ENCODE measurements at regions not wholly inside any gene's neighbourhood (a gene's known extent, or its start where the extent isn't known, plus 50 kb on each side); places are given as distances from the start of the nearest gene placed in this dataset.

- H2AFZ ChIP-seq (ENCODE audit: low read length, unreplicated experiment), result no peak overlapping the region
- H3K4me3 ChIP-seq (ENCODE audit: low read depth, low read length), result no peak overlapping the region
- H3K79me2 ChIP-seq (ENCODE audit: control insufficient read depth, insufficient read depth, low read length, unreplicated experiment), result no peaks in the 10 kb centered on the region
- no peaks in the 10 kb centered on the region for H3K36me3 ChIP-seq (ENCODE audit: insufficient read depth, low read length)
- peaks cover 5% of the 10 kb centered on the region for H3K4me1 ChIP-seq (ENCODE audit: control insufficient read depth, insufficient read depth, low read length, unreplicated experiment)
- no peaks in the 10 kb centered on the region for H3K27me3 ChIP-seq (ENCODE audit: insufficient read depth, low read length)
- no peak overlapping the region for H3K27ac ChIP-seq (ENCODE audit: low read depth, low read length)
These were observed 113.8 kb upstream of the DLX2 start for GRCh38 chr2:172216477-172216876.

- no peaks in the 10 kb centered on the region for H3K27me3 ChIP-seq (ENCODE audit: insufficient read depth, low read length)
- H3K79me2 ChIP-seq (ENCODE audit: control insufficient read depth, insufficient read depth, low read length, unreplicated experiment), result no peaks in the 10 kb centered on the region
- H3K36me3 ChIP-seq (ENCODE audit: insufficient read depth, low read length), result no peaks in the 10 kb centered on the region
- no peaks in the 10 kb centered on the region for H3K4me1 ChIP-seq (ENCODE audit: control insufficient read depth, insufficient read depth, low read length, unreplicated experiment)
- no peak overlapping the region for H3K27ac ChIP-seq (ENCODE audit: low read depth, low read length)
- H3K4me3 ChIP-seq (ENCODE audit: low read depth, low read length), result no peak overlapping the region
- H2AFZ ChIP-seq (ENCODE audit: low read length, unreplicated experiment), result no peak overlapping the region
These were observed 116.5 kb upstream of the DLX2 start for GRCh38 chr2:172219201-172219600.

GRCh38 chr2:172220121-172220520, 117.4 kb upstream of the DLX2 start:
- Histone ChIP-seq H3K27ac (ENCODE audit: low read depth, low read length) (no peak overlapping the region), H3K27me3 (ENCODE audit: insufficient read depth, low read length) (no peaks in the 10 kb centered on the region), H3K4me1 (ENCODE audit: control insufficient read depth, insufficient read depth, low read length, unreplicated experiment) (no peaks in the 10 kb centered on the region), H3K79me2 (ENCODE audit: control insufficient read depth, insufficient read depth, low read length, unreplicated experiment) (no peaks in the 10 kb centered on the region), H2AFZ (ENCODE audit: low read length, unreplicated experiment) (no peak overlapping the region), H3K36me3 (ENCODE audit: insufficient read depth, low read length) (no peaks in the 10 kb centered on the region), H3K4me3 (ENCODE audit: low read depth, low read length) (no peak overlapping the region)

- Histone ChIP-seq H3K27me3 (ENCODE audit: insufficient read depth, low read length) (no peaks in the 10 kb centered on the region), H3K79me2 (ENCODE audit: control insufficient read depth, insufficient read depth, low read length, unreplicated experiment) (no peaks in the 10 kb centered on the region), H2AFZ (ENCODE audit: low read length, unreplicated experiment) (peak overlapping the region; percentile 32), H3K36me3 (ENCODE audit: insufficient read depth, low read length) (no peaks in the 10 kb centered on the region), H3K4me3 (ENCODE audit: low read depth, low read length) (no peak overlapping the region), H3K27ac (ENCODE audit: low read depth, low read length) (no peak overlapping the region), H3K4me1 (ENCODE audit: control insufficient read depth, insufficient read depth, low read length, unreplicated experiment) (no peaks in the 10 kb centered on the region)
These were observed 120.9 kb upstream of the DLX2 start for GRCh38 chr2:172223601-172224054.

GRCh38 chr2:172225786-172226185, 123.1 kb upstream of the DLX2 start:
- Histone ChIP-seq H3K79me2 (ENCODE audit: control insufficient read depth, insufficient read depth, low read length, unreplicated experiment) (no peaks in the 10 kb centered on the region), H2AFZ (ENCODE audit: low read length, unreplicated experiment) (no peak overlapping the region), H3K27ac (ENCODE audit: low read depth, low read length) (no peak overlapping the region), H3K4me3 (ENCODE audit: low read depth, low read length) (no peak overlapping the region), H3K4me1 (ENCODE audit: control insufficient read depth, insufficient read depth, low read length, unreplicated experiment) (no peaks in the 10 kb centered on the region), H3K27me3 (ENCODE audit: insufficient read depth, low read length) (no peaks in the 10 kb centered on the region), H3K36me3 (ENCODE audit: insufficient read depth, low read length) (no peaks in the 10 kb centered on the region)

GRCh38 chr2:172226244-172227061, 123.8 kb upstream of the DLX2 start:
- Histone ChIP-seq H3K36me3 (ENCODE audit: insufficient read depth, low read length) (no peaks in the 10 kb centered on the region), H3K27ac (ENCODE audit: low read depth, low read length) (no peak overlapping the region), H3K4me1 (ENCODE audit: control insufficient read depth, insufficient read depth, low read length, unreplicated experiment) (peaks cover under 1% of the 10 kb centered on the region), H3K4me3 (ENCODE audit: low read depth, low read length) (no peak overlapping the region), H3K79me2 (ENCODE audit: control insufficient read depth, insufficient read depth, low read length, unreplicated experiment) (no peaks in the 10 kb centered on the region), H2AFZ (ENCODE audit: low read length, unreplicated experiment) (no peak overlapping the region), H3K27me3 (ENCODE audit: insufficient read depth, low read length) (no peaks in the 10 kb centered on the region)

GRCh38 chr2:172227719-172228118, 125.0 kb upstream of the DLX2 start:
- Histone ChIP-seq H3K79me2 (ENCODE audit: control insufficient read depth, insufficient read depth, low read length, unreplicated experiment) (no peaks in the 10 kb centered on the region), H3K27ac (ENCODE audit: low read depth, low read length) (no peak overlapping the region), H2AFZ (ENCODE audit: low read length, unreplicated experiment) (no peak overlapping the region), H3K4me1 (ENCODE audit: control insufficient read depth, insufficient read depth, low read length, unreplicated experiment) (peaks cover 12% of the 10 kb centered on the region), H3K27me3 (ENCODE audit: insufficient read depth, low read length) (no peaks in the 10 kb centered on the region), H3K4me3 (ENCODE audit: low read depth, low read length) (no peak overlapping the region), H3K36me3 (ENCODE audit: insufficient read depth, low read length) (no peaks in the 10 kb centered on the region)

GRCh38 chr2:172228177-172228808, 125.6 kb upstream of the DLX2 start:
- no peaks in the 10 kb centered on the region for H3K36me3 ChIP-seq (ENCODE audit: insufficient read depth, low read length)
- H3K4me3 ChIP-seq (ENCODE audit: low read depth, low read length), result no peak overlapping the region
- H3K4me1 ChIP-seq (ENCODE audit: control insufficient read depth, insufficient read depth, low read length, unreplicated experiment), result peaks cover 12% of the 10 kb centered on the region
- H2AFZ ChIP-seq (ENCODE audit: low read length, unreplicated experiment), result no peak overlapping the region
- H3K79me2 ChIP-seq (ENCODE audit: control insufficient read depth, insufficient read depth, low read length, unreplicated experiment), result no peaks in the 10 kb centered on the region
- H3K27ac ChIP-seq (ENCODE audit: low read depth, low read length), result no peak overlapping the region
- H3K27me3 ChIP-seq (ENCODE audit: insufficient read depth, low read length), result 0 out of 2 replicates have a peak, but pooled peaks cover 1% of the 10 kb centered on the region

- Histone ChIP-seq H3K27me3 (ENCODE audit: insufficient read depth, low read length) (0 out of 2 replicates have a peak, but pooled peaks cover 10% of the 10 kb centered on the region), H3K4me3 (ENCODE audit: low read depth, low read length) (no peak overlapping the region), H3K36me3 (ENCODE audit: insufficient read depth, low read length) (no peaks in the 10 kb centered on the region), H3K4me1 (ENCODE audit: control insufficient read depth, insufficient read depth, low read length, unreplicated experiment) (peaks cover 12% of the 10 kb centered on the region), H3K79me2 (ENCODE audit: control insufficient read depth, insufficient read depth, low read length, unreplicated experiment) (no peaks in the 10 kb centered on the region), H3K27ac (ENCODE audit: low read depth, low read length) (no peak overlapping the region), H2AFZ (ENCODE audit: low read length, unreplicated experiment) (no peak overlapping the region)
These were observed 126.4 kb upstream of the DLX2 start for GRCh38 chr2:172229125-172229524.

GRCh38 chr2:172230332-172230888, 127.7 kb upstream of the DLX2 start:
- Histone ChIP-seq H3K79me2 (ENCODE audit: control insufficient read depth, insufficient read depth, low read length, unreplicated experiment) (no peaks in the 10 kb centered on the region), H3K4me3 (ENCODE audit: low read depth, low read length) (no peak overlapping the region), H3K27ac (ENCODE audit: low read depth, low read length) (no peak overlapping the region), H3K27me3 (ENCODE audit: insufficient read depth, low read length) (peaks cover 21% of the 10 kb centered on the region; the same call in 1 of the 2 replicates), H2AFZ (ENCODE audit: low read length, unreplicated experiment) (no peak overlapping the region), H3K4me1 (ENCODE audit: control insufficient read depth, insufficient read depth, low read length, unreplicated experiment) (peaks cover 12% of the 10 kb centered on the region), H3K36me3 (ENCODE audit: insufficient read depth, low read length) (no peaks in the 10 kb centered on the region)
